ENCODE measurements at regions not wholly inside any gene's neighbourhood (a gene's known extent, or its start where the extent isn't known, plus 50 kb on each side); places are given as distances from the start of the nearest gene placed in this dataset.

- DNase-seq (ENCODE audit: low read depth, low spot score) = no peak
- TF ChIP-seq, protein P1, sequence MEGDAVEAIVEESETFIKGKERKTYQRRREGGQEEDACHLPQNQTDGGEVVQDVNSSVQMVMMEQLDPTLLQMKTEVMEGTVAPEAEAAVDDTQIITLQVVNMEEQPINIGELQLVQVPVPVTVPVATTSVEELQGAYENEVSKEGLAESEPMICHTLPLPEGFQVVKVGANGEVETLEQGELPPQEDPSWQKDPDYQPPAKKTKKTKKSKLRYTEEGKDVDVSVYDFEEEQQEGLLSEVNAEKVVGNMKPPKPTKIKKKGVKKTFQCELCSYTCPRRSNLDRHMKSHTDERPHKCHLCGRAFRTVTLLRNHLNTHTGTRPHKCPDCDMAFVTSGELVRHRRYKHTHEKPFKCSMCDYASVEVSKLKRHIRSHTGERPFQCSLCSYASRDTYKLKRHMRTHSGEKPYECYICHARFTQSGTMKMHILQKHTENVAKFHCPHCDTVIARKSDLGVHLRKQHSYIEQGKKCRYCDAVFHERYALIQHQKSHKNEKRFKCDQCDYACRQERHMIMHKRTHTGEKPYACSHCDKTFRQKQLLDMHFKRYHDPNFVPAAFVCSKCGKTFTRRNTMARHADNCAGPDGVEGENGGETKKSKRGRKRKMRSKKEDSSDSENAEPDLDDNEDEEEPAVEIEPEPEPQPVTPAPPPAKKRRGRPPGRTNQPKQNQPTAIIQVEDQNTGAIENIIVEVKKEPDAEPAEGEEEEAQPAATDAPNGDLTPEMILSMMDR (IDR thresholded peaks at IDR 0.05; ENCODE audit: low read depth, low read length) = no peak
- in situ Hi-C loops (cut with HindIII; ENCODE audit: low sequenced_read_pairs) = no loop called here
- no peak overlapping the region for H3K4me3 ChIP-seq (ENCODE audit: low read depth, low read length)
Observed at GRCh38 chr3:109927726-109928125, 590.4 kb upstream of the DPPA4 start.

GRCh38 chr3:109930582-109930981 is 593.2 kb upstream of the DPPA4 start:
- in situ Hi-C loops (cut with HindIII; ENCODE audit: low sequenced_read_pairs) = no loop called here
- no peak overlapping the region for H3K4me3 ChIP-seq (ENCODE audit: low read depth, low read length)
- no peak for DNase-seq (ENCODE audit: low read depth, low spot score)
- TF ChIP-seq, protein P1 (IDR thresholded peaks at IDR 0.05; ENCODE audit: low read depth, low read length) = no peak

DNA sequence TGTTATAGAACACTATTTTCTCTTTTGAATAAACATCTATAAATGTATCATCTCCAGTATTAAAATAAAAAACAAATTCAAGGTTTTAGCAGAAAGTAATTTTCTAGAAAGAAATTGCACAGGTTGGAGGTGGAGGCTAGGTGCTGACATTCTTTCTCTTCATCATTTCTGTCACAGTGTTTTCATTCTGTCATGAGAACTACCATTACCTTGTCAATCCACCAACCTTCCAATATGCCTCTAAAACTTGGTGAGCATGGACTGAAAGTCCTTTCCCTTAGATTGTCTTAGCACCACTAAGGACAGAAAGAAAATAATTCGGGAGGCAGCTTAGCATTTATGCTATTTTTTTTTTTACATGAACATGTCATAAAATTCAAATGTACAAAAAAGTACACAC is 596.2 kb upstream of the DPPA4 start:
- TF ChIP-seq, protein P1 (IDR thresholded peaks at IDR 0.05; ENCODE audit: low read depth, low read length) = no peak
- in situ Hi-C loops (cut with HindIII; ENCODE audit: low sequenced_read_pairs) = no loop called here
- DNase-seq (ENCODE audit: low read depth, low spot score) = no peak
- no peak overlapping the region for H3K4me3 ChIP-seq (ENCODE audit: low read depth, low read length)

GRCh38 chr3:109939817-109940216 is 602.5 kb upstream of the DPPA4 start:
- no peak overlapping the region for H3K4me3 ChIP-seq (ENCODE audit: low read depth, low read length)
- in situ Hi-C loops (cut with HindIII; ENCODE audit: low sequenced_read_pairs) = no loop called here
- DNase-seq (ENCODE audit: low read depth, low spot score) = no peak
- TF ChIP-seq, protein P1 (IDR thresholded peaks at IDR 0.05; ENCODE audit: low read depth, low read length) = no peak

DNA sequence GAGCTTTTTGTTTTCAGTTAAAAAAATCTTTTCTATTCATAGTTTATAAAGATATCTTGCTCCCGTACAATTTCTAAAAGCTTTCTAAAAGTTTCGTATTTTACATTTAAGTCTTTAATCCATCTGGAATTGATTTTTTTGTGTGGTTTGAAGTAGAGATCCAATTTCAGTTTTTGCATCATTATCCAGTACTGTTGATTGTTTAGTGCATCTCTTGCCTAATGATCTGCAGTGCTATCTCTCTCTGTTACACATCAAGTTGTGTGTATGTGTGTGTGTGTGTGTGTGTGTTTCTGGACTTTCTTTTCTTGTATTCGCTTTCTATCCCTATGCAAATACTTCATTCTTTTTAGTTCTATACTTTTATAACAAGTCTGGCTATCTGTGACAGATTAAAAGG is 605.8 kb upstream of the DPPA4 start:
- in situ Hi-C loops (cut with HindIII; ENCODE audit: low sequenced_read_pairs) = no loop called here

GRCh38 chr3:109944836-109945235 is 607.5 kb upstream of the DPPA4 start:
- H3K4me3 ChIP-seq (ENCODE audit: low read depth, low read length) = no peak overlapping the region
- in situ Hi-C loops (cut with HindIII; ENCODE audit: low sequenced_read_pairs) = no loop called here
- DNase-seq (ENCODE audit: low read depth, low spot score) = no peak
- TF ChIP-seq, protein P1 (IDR thresholded peaks at IDR 0.05; ENCODE audit: low read depth, low read length) = no peak

More for the DNA sequence above, 605.8 kb upstream of the DPPA4 start:
- TF ChIP-seq, protein P1 (IDR thresholded peaks at IDR 0.05; ENCODE audit: low read depth, low read length) = no peak
- DNase-seq (ENCODE audit: low read depth, low spot score) = no peak
- no peak overlapping the region for H3K4me3 ChIP-seq (ENCODE audit: low read depth, low read length)

DNA sequence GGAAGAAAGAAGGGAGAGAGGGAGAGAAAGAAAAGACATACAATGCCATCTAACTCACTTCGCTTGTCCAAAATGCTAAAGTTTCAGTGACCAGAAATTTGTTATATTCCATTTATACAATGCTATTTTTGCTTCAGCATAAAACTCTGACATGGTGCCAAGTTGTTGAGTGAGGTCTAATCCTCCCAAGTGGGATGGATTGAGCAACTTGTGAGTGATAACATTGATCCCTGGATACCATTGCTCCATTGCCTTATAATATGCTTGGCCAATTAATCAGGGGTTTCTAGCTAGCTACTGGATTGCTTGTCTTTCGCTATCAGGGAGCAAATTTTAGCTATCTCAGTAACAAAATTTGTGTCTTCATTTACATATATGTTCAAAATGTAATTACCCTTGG is 615.6 kb upstream of the DPPA4 start:
- H3K4me3 ChIP-seq (ENCODE audit: low read depth, low read length) = no peak overlapping the region
- in situ Hi-C loops (cut with HindIII; ENCODE audit: low sequenced_read_pairs) = no loop called here
- TF ChIP-seq, protein P1 (IDR thresholded peaks at IDR 0.05; ENCODE audit: low read depth, low read length) = no peak
- DNase-seq (ENCODE audit: low read depth, low spot score) = no peak
